GM12872 (cell line): ENCODE measurements at regions not wholly inside any gene's neighbourhood (a gene's known extent, or its start where the extent isn't known, plus 50 kb on each side); places are given as distances from the start of the nearest gene placed in this dataset.

ENCODE experiments used
- CTCF ChIP-seq: IDR thresholded peaks from 3 replicates; pipeline ENCODE4 v1.5.1; 2011; ENCODE audit warnings: low read depth, mild to moderate bottlenecking, low read length, moderate library complexity; ENCODE audit not compliant: insufficient read depth

GRCh38 chr3:80870476-80871041 is 890.9 kb downstream of the GBE1 start:
- no peak for TF ChIP-seq CTCF

- no peak for TF ChIP-seq CTCF
Measured at GRCh38 chr3:80855482-80855881, 906.0 kb downstream of the GBE1 start.

GRCh38 chr3:80836395-80836794 is 925.0 kb downstream of the GBE1 start:
- no peak for TF ChIP-seq CTCF

- no peak for TF ChIP-seq CTCF
Measured at GRCh38 chr3:80807577-80807976, 953.9 kb downstream of the GBE1 start.

GRCh38 chr3:80806673-80807072 is 954.8 kb downstream of the GBE1 start:
- no peak for TF ChIP-seq CTCF

- TF ChIP-seq CTCF: no peak
Measured at GRCh38 chr3:80788914-80789313, 972.5 kb downstream of the GBE1 start.

GRCh38 chr3:80785875-80786274 is 975.6 kb downstream of the GBE1 start:
- no peak for TF ChIP-seq CTCF
